Pancreas (tissue), 10 donors: ENCODE measurements at regions not wholly inside any gene's neighbourhood (a gene's known extent, or its start where the extent isn't known, plus 50 kb on each side); places are given as distances from the start of the nearest gene placed in this dataset.

Experiments
- ATAC-seq, 4 donors: fragments of 200-7000 bp; cut with Tn5 transposase; one replicate each; pipeline versions ENCODE4 v1.8.0 to v1.9.1; 2020; ENCODE audit warnings: mild to moderate bottlenecking in 4 of 4, moderate library complexity in 4 of 4
- DNase-seq, 6 donors: peaks; one replicate each; pipeline ENCODE4 v3.0.0-alpha.2; 2020
- FAIRE-seq: peaks from 2 replicates; lab custom pipeline; 2012; peaks lifted over from hg19 to GRCh38; lab: Jason Lieb, UNC
- H3K27ac ChIP-seq, 4 donors: fragments of 200-600 bp; sonication (generic); 1 replicate in 3 of 4; 2 replicates in 1 of 4; pipeline versions ENCODE4 v1.5.0 to v1.8.0; 2020
- H3K27me3 ChIP-seq, 4 donors: fragments of 200-600 bp; one replicate each; pipeline ENCODE4 v1.8.0; 2021
- H3K36me3 ChIP-seq, 3 donors: fragments of 200-600 bp; sonication (generic) in 1 of 3; one replicate each; pipeline versions ENCODE4 v1.5.0 to v1.8.0; 2020 to 2021
- H3K4me1 ChIP-seq, 3 donors: fragments of 200-600 bp; one replicate each; pipeline ENCODE4 v1.8.0; 2021
- H3K4me3 ChIP-seq, 4 donors: fragments of 200-600 bp; sonication (generic) in 2 of 4; one replicate each; pipeline versions ENCODE4 v1.5.0 to v1.8.0; 2020 to 2021
- H3K9me3 ChIP-seq, 4 donors: fragments of 200-600 bp; one replicate each; pipeline ENCODE4 v1.8.0; 2021
- WGBS, 2 donors: extraction: QIAGEN DNeasy Blood & Tissue Kit; methylation state at CpG; one replicate each; pipeline ENCODE4 v1.1.7; 2013; 5-methylcytosine and 5-hydroxymethylcytosine counted together
- intact Hi-C, 3 donors: fragments of 100-400 bp; cut with DNase I; formaldehyde crosslinking; loops; one replicate each; pipeline versions ENCODE4 v1.11.1 to v1.14.2; 2022
- TF ChIP-seq, protein P1 (sequence below), 4 donors: fragments of 200-600 bp; sonication (generic) in 3 of 4; IDR thresholded peaks; one replicate each; pipeline versions ENCODE4 v1.5.0 to v1.8.0; 2021; ENCODE audit warnings: antibody characterized with exemption in 4 of 4
- donor health status: healthy with polysubstance abuse.
- donor health status: DM: no; HTN: no; CAD: no; lungs with moderate emphysema.
- donor health status: DM: no; HTN: no; CAD: no.
- donor health status: control.
- donor health status: control.
- donor health status: Bipolar disorder and iron deficiency.
- donor health status: DM: yes; HTN: yes; CAD: no.
- donor health status: DM: no; HTN: no; CAD: no.
- donor health status: DM: no; HTN: no; CAD: no.
- donor health status: DM: yes; HTN: yes; CAD: no.

DNA sequence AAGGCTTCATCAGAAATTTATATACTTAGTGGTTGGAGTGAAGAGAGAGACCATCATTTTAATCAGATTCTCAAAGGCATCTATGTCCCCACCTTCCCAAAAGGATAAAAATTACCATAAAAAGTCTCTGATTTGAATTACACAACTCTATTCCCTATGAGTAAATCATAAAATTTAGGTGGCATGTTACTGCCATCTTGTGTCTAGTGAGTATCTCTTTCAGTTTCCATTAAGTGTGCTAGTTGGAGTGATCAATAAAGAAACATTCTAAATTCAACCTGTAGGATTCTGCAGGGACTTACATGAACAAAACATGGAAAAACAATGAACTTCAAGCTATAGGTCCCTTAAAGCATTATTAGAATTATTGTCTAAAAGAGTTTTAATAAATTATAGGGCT is 655.4 kb downstream of the LTN1 start:
- intact Hi-C loops = no loop called here
- Histone ChIP-seq H3K27ac (no peak overlapping the region), H3K36me3 (no peaks in the 10 kb centered on the region), H3K9me3 (no peaks in the 10 kb centered on the region), H3K4me1 (peaks cover 0 to 19% (median 4%) of the 10 kb centered on the region in 3 donors), H3K27me3 (no peaks in the 10 kb centered on the region), H3K4me3 (no peak overlapping the region)
- FAIRE-seq (peak; percentile 72), ATAC-seq (peak; percentile 69 to 88 (median 82)), DNase-seq (no peak)
- TF ChIP-seq, protein P1, sequence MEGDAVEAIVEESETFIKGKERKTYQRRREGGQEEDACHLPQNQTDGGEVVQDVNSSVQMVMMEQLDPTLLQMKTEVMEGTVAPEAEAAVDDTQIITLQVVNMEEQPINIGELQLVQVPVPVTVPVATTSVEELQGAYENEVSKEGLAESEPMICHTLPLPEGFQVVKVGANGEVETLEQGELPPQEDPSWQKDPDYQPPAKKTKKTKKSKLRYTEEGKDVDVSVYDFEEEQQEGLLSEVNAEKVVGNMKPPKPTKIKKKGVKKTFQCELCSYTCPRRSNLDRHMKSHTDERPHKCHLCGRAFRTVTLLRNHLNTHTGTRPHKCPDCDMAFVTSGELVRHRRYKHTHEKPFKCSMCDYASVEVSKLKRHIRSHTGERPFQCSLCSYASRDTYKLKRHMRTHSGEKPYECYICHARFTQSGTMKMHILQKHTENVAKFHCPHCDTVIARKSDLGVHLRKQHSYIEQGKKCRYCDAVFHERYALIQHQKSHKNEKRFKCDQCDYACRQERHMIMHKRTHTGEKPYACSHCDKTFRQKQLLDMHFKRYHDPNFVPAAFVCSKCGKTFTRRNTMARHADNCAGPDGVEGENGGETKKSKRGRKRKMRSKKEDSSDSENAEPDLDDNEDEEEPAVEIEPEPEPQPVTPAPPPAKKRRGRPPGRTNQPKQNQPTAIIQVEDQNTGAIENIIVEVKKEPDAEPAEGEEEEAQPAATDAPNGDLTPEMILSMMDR (IDR thresholded peaks at IDR 0.05) = peak in 2 of 4 donors; percentile 26 to 37

DNA sequence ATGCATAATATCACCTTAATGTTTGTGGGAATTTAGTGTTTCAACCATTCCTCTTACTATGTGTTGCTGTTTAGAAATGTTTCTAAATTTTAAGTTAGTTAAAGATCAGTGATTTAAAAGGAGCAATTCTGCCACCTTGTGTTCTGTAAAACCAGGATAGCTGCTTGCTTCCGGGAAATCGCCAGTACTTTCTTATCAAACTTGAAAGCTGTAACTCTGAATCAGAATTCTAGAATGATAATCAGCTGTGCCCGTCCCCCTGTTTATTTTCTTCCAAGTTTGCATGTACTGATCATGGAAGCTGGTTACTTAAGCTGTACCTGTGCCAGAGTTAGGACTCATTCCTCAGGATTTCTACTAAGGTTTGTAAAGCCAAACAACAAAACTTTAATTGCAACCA is 656.4 kb downstream of the LTN1 start:
- FAIRE-seq = no peak
- TF ChIP-seq, protein P1 (IDR thresholded peaks at IDR 0.05) = peak in 2 of 4 donors; percentile 23 to 26
- Histone ChIP-seq H3K27me3 (no peaks in the 10 kb centered on the region), H3K27ac (peak overlapping the region in 1 of 4 donors; percentile 29), H3K9me3 (no peaks in the 10 kb centered on the region), H3K4me3 (no peak overlapping the region), H3K36me3 (no peaks in the 10 kb centered on the region), H3K4me1 (peaks cover 0 to 19% (median 4%) of the 10 kb centered on the region in 3 donors)
- DNase-seq = peak in 3 of 6 donors; percentile 46 to 59 (median 52)
- peak; percentile 75 to 87 (median 84) for ATAC-seq
- WGBS, 2 donors = 1 to 2% methylated on average over 3 of the region's 3 CpGs
- intact Hi-C loops = no loop called here

DNA sequence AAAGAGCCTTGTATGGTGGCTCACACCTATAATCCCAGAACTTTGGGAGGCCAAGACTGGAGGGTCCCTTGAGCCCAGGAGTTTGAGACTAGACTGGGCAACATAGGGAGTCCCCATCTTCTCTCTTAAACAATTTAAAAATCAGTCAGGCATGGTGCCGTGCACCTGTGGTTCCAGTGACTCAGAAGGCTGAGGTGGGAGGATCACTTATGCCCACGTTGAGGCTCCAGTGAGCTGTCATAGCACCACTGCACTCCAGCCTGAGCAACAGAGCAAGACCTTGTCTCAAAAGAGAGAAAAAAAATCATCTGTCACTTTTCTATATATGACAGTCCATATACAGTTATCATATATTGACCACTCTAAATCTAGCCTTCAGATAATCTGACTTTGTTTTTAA is 658.3 kb downstream of the LTN1 start:
- intact Hi-C loops = no loop called here
- Histone ChIP-seq H3K27ac (no peak overlapping the region), H3K27me3 (no peaks in the 10 kb centered on the region), H3K36me3 (no peaks in the 10 kb centered on the region), H3K4me3 (no peak overlapping the region), H3K4me1 (peaks cover 0 to 19% (median 4%) of the 10 kb centered on the region in 3 donors), H3K9me3 (no peaks in the 10 kb centered on the region)
- DNase-seq = no peak
- ATAC-seq = no peak
- FAIRE-seq = no peak
- TF ChIP-seq, protein P1 (IDR thresholded peaks at IDR 0.05) = no peak
- 83 to 91% methylated on average over 2 of the region's 2 CpGs for WGBS, 2 donors

DNA sequence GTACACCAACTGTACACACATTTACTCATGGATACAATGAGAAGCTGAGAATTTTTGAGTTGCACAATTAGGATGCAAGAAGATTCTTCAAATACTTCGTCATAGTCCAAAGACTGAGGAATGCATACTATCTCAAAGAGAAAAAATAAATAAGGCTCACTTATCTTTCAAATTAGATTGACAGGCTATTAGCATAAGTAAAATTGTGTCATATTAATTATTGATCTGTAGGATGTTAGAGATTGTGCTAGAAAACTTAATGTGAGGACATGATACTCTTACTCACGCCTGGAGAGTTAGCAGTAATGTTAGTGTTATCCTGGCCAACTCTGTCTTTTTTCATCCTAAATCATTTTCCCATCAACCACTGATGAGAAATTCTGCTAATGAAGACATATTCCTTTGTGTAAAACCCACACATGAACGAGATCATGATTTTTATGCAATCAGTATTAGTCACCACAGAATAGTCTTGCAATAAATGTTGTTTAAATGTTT is 659.0 kb downstream of the LTN1 start:
- TF ChIP-seq, protein P1 (IDR thresholded peaks at IDR 0.05) = no peak
- no peaks in the 10 kb centered on the region for H3K9me3 ChIP-seq
- DNase-seq (no peak), ATAC-seq (no peak), FAIRE-seq (no peak)
- 61 to 62% methylated on average over 3 of the region's 3 CpGs for WGBS, 2 donors
- peaks cover 0 to 19% (median 4%) of the 10 kb centered on the region in 3 donors for H3K4me1 ChIP-seq
- no peaks in the 10 kb centered on the region for H3K36me3 ChIP-seq
- no peaks in the 10 kb centered on the region for H3K27me3 ChIP-seq
- H3K27ac ChIP-seq = no peak overlapping the region
- no peak overlapping the region for H3K4me3 ChIP-seq
- intact Hi-C loops = no loop called here

DNA sequence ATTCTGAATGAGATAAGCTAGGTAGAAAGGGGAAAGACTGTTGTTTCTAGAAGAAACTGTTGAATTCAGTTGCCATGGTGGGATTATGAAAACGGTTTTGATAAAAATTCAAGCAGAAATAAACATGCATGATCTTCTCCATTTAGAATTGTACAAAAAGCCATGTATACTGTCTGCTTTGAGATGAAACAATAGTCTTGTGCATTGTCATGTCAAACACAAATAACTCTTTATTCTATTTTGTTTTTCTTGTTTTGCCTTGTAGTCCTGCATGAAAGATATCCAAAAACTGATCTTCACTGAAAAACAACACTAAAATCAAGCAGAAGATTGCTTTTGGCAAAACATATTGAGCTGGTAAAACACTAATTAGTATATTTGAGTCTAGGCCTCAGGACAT is 659.9 kb downstream of the LTN1 start:
- FAIRE-seq = no peak
- Histone ChIP-seq H3K27me3 (no peaks in the 10 kb centered on the region), H3K4me3 (no peak overlapping the region), H3K36me3 (no peaks in the 10 kb centered on the region), H3K4me1 (peaks cover 0 to 19% (median 4%) of the 10 kb centered on the region in 3 donors), H3K27ac (no peak overlapping the region), H3K9me3 (no peaks in the 10 kb centered on the region)
- no peak for DNase-seq
- intact Hi-C loops = no loop called here
- ATAC-seq = no peak
- WGBS, 2 donors = 58 to 65% methylated on average over 1 of the region's 1 CpG
- TF ChIP-seq, protein P1 (IDR thresholded peaks at IDR 0.05) = no peak
